ENCODE measurements at regions not wholly inside any gene's neighbourhood (a gene's known extent, or its start where the extent isn't known, plus 50 kb on each side); places are given as distances from the start of the nearest gene placed in this dataset.

DNA sequence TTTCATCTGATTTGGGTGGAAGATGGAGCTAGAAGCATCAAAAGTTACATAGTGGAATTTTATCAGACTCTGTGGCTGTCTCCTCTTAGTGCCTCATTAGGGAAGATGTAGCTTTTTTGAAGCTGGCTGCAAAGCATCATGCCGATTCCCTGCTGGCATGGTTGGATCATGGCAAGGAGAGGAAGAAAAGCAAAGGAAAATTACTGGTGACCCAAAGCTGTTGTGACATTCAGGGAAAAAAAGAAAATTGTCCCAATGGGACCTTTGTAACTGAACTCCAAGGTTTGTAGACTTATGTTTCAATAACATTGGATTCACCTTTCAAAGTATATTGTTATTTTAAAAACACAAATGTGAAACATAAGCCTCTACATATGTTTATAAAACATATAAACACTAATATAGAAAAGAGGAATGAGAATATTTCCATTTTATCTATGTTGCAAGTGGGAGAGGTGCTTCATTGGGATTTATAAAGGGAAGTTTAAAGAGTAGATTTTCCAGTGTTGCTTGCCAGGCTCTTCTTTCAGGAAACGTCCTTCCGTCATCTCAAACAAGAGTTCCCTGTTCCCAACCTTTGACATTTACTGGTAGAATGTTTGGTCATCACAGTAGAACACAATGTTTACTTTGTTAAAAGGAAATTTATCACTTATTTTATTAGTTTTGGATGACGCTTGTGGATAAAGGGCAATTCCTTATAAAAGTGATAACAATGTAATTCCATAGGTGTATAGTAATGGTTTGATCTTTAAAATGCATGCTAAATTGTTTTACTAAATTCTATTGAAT, 190.1 kb upstream of the GPRIN3 start:
- TF ChIP-seq, protein P1, sequence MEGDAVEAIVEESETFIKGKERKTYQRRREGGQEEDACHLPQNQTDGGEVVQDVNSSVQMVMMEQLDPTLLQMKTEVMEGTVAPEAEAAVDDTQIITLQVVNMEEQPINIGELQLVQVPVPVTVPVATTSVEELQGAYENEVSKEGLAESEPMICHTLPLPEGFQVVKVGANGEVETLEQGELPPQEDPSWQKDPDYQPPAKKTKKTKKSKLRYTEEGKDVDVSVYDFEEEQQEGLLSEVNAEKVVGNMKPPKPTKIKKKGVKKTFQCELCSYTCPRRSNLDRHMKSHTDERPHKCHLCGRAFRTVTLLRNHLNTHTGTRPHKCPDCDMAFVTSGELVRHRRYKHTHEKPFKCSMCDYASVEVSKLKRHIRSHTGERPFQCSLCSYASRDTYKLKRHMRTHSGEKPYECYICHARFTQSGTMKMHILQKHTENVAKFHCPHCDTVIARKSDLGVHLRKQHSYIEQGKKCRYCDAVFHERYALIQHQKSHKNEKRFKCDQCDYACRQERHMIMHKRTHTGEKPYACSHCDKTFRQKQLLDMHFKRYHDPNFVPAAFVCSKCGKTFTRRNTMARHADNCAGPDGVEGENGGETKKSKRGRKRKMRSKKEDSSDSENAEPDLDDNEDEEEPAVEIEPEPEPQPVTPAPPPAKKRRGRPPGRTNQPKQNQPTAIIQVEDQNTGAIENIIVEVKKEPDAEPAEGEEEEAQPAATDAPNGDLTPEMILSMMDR (IDR thresholded peaks at IDR 0.05; ENCODE audit: insufficient read depth, low read length): no peak
- TF ChIP-seq POLR2AphosphoS5 (IDR thresholded peaks at IDR 0.05; ENCODE audit: low read depth) (no peak), GABPA (IDR thresholded peaks at IDR 0.05; ENCODE audit: low read depth) (no peak), SPI1 (IDR thresholded peaks at IDR 0.05; ENCODE audit: borderline replicate concordance, low read depth) (no peak)
- TF ChIP-seq, protein P2, sequence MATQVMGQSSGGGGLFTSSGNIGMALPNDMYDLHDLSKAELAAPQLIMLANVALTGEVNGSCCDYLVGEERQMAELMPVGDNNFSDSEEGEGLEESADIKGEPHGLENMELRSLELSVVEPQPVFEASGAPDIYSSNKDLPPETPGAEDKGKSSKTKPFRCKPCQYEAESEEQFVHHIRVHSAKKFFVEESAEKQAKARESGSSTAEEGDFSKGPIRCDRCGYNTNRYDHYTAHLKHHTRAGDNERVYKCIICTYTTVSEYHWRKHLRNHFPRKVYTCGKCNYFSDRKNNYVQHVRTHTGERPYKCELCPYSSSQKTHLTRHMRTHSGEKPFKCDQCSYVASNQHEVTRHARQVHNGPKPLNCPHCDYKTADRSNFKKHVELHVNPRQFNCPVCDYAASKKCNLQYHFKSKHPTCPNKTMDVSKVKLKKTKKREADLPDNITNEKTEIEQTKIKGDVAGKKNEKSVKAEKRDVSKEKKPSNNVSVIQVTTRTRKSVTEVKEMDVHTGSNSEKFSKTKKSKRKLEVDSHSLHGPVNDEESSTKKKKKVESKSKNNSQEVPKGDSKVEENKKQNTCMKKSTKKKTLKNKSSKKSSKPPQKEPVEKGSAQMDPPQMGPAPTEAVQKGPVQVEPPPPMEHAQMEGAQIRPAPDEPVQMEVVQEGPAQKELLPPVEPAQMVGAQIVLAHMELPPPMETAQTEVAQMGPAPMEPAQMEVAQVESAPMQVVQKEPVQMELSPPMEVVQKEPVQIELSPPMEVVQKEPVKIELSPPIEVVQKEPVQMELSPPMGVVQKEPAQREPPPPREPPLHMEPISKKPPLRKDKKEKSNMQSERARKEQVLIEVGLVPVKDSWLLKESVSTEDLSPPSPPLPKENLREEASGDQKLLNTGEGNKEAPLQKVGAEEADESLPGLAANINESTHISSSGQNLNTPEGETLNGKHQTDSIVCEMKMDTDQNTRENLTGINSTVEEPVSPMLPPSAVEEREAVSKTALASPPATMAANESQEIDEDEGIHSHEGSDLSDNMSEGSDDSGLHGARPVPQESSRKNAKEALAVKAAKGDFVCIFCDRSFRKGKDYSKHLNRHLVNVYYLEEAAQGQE (IDR thresholded peaks at IDR 0.05; ENCODE audit: insufficient replicate concordance, low read depth): no peak

Measured in HL-60 (cell line).